ENCODE measurements at regions not wholly inside any gene's neighbourhood (a gene's known extent, or its start where the extent isn't known, plus 50 kb on each side); places are given as distances from the start of the nearest gene placed in this dataset.

DNA sequence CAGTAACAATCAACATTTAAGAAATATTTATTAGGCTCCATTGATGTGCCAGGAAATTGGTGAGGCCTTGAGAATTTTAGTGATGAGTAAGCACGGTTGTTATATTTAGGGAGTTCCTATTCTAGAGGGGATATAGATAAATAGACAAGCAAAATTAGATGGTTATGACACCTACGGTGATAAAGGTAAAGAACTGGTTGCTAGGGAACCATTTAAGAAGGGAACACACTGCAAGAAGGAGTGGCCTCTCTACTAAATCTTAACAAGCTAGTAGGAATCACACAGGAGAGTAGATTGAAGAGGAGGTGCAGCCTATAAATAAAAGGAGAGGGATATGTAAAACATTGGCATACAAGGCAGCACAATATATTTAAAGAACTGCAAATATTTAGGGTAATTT lies 155.2 kb downstream of the LRIG3 start:
- no peak overlapping the region for H3K9ac ChIP-seq (ENCODE audit: low read length)
- no peaks in the 10 kb centered on the region for H3K9me2 ChIP-seq (replicated peaks; ENCODE audit: insufficient read depth, low read length)
- H4K20me1 ChIP-seq (ENCODE audit: low read depth, low read length) = no peaks in the 10 kb centered on the region
- H3K4me2 ChIP-seq (ENCODE audit: low read depth, low read length, poor library complexity, severe bottlenecking) = no peak overlapping the region
- H2AFZ ChIP-seq (ENCODE audit: low read depth, low read length, severe bottlenecking) = no peak overlapping the region
- H3K79me2 ChIP-seq (ENCODE audit: insufficient read depth, low read length) = no peaks in the 10 kb centered on the region
- no peaks in the 10 kb centered on the region for H3F3A ChIP-seq (ENCODE audit: insufficient read depth)
- H3K9me3 ChIP-seq (ENCODE audit: insufficient read depth, low read length) = no peaks in the 10 kb centered on the region
- H3K27me3 ChIP-seq (ENCODE audit: low read length) = no peaks in the 10 kb centered on the region
- TF ChIP-seq EZH2phosphoT487 (conservative IDR thresholded peaks at IDR 0.05; ENCODE audit: low read length) = no peak
- TF ChIP-seq, protein P1, sequence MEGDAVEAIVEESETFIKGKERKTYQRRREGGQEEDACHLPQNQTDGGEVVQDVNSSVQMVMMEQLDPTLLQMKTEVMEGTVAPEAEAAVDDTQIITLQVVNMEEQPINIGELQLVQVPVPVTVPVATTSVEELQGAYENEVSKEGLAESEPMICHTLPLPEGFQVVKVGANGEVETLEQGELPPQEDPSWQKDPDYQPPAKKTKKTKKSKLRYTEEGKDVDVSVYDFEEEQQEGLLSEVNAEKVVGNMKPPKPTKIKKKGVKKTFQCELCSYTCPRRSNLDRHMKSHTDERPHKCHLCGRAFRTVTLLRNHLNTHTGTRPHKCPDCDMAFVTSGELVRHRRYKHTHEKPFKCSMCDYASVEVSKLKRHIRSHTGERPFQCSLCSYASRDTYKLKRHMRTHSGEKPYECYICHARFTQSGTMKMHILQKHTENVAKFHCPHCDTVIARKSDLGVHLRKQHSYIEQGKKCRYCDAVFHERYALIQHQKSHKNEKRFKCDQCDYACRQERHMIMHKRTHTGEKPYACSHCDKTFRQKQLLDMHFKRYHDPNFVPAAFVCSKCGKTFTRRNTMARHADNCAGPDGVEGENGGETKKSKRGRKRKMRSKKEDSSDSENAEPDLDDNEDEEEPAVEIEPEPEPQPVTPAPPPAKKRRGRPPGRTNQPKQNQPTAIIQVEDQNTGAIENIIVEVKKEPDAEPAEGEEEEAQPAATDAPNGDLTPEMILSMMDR (IDR thresholded peaks at IDR 0.05; ENCODE audit: insufficient read depth, low read length, poor library complexity, severe bottlenecking) = no peak
- H3K4me3 ChIP-seq (ENCODE audit: insufficient read depth, low read length, poor library complexity, severe bottlenecking) = no peak overlapping the region
- no peaks in the 10 kb centered on the region for H3K36me3 ChIP-seq (ENCODE audit: low read length)
- H3K27ac ChIP-seq (ENCODE audit: low read depth, low read length) = no peak overlapping the region

GRCh38 chr12:58765653-58766512 lies 154.4 kb downstream of the LRIG3 start:
- Histone ChIP-seq H3K9me2 (replicated peaks; ENCODE audit: insufficient read depth, low read length) (no peaks in the 10 kb centered on the region), H3K4me3 (ENCODE audit: insufficient read depth, low read length, poor library complexity, severe bottlenecking) (no peak overlapping the region), H3K27me3 (ENCODE audit: low read length) (no peaks in the 10 kb centered on the region), H3F3A (ENCODE audit: insufficient read depth) (no peaks in the 10 kb centered on the region), H3K4me2 (ENCODE audit: low read depth, low read length, poor library complexity, severe bottlenecking) (no peak overlapping the region), H2AFZ (ENCODE audit: low read depth, low read length, severe bottlenecking) (no peak overlapping the region), H3K9ac (ENCODE audit: low read length) (no peak overlapping the region), H3K27ac (ENCODE audit: low read depth, low read length) (no peak overlapping the region), H3K9me3 (ENCODE audit: insufficient read depth, low read length) (no peaks in the 10 kb centered on the region), H3K79me2 (ENCODE audit: insufficient read depth, low read length) (no peaks in the 10 kb centered on the region), H3K36me3 (ENCODE audit: low read length) (no peaks in the 10 kb centered on the region), H4K20me1 (ENCODE audit: low read depth, low read length) (no peaks in the 10 kb centered on the region)
- TF ChIP-seq, protein P1 (IDR thresholded peaks at IDR 0.05; ENCODE audit: insufficient read depth, low read length, poor library complexity, severe bottlenecking) = no peak
- no peak for TF ChIP-seq EZH2phosphoT487 (conservative IDR thresholded peaks at IDR 0.05; ENCODE audit: low read length)

- H3K79me2 ChIP-seq (ENCODE audit: insufficient read depth, low read length) = no peaks in the 10 kb centered on the region
- no peak overlapping the region for H3K4me2 ChIP-seq (ENCODE audit: low read depth, low read length, poor library complexity, severe bottlenecking)
- H3F3A ChIP-seq (ENCODE audit: insufficient read depth) = no peaks in the 10 kb centered on the region
- H3K9ac ChIP-seq (ENCODE audit: low read length) = no peak overlapping the region
- no peak for TF ChIP-seq EZH2phosphoT487 (conservative IDR thresholded peaks at IDR 0.05; ENCODE audit: low read length)
- TF ChIP-seq, protein P1 (IDR thresholded peaks at IDR 0.05; ENCODE audit: insufficient read depth, low read length, poor library complexity, severe bottlenecking) = no peak
- no peaks in the 10 kb centered on the region for H4K20me1 ChIP-seq (ENCODE audit: low read depth, low read length)
- no peaks in the 10 kb centered on the region for H3K9me3 ChIP-seq (ENCODE audit: insufficient read depth, low read length)
- H3K27me3 ChIP-seq (ENCODE audit: low read length) = no peaks in the 10 kb centered on the region
- no peak overlapping the region for H2AFZ ChIP-seq (ENCODE audit: low read depth, low read length, severe bottlenecking)
- no peaks in the 10 kb centered on the region for H3K36me3 ChIP-seq (ENCODE audit: low read length)
- no peak overlapping the region for H3K4me3 ChIP-seq (ENCODE audit: insufficient read depth, low read length, poor library complexity, severe bottlenecking)
- H3K27ac ChIP-seq (ENCODE audit: low read depth, low read length) = no peak overlapping the region
- H3K9me2 ChIP-seq (replicated peaks; ENCODE audit: insufficient read depth, low read length) = no peaks in the 10 kb centered on the region
Observed at GRCh38 chr12:58766513-58766870, 153.8 kb downstream of the LRIG3 start.
